Sigmoid colon (tissue), 6 donors: ENCODE measurements at regions not wholly inside any gene's neighbourhood (a gene's known extent, or its start where the extent isn't known, plus 50 kb on each side); places are given as distances from the start of the nearest gene placed in this dataset.

ENCODE experiments used
- DNase-seq: peaks from one replicate; pipeline ENCODE4 v3.0.0-alpha.2; 2019
- H3K27ac ChIP-seq, 4 donors: fragments of 200-600 bp; sonication (generic); one replicate each; pipeline ENCODE4 v1.5.1; 2016 to 2019; ENCODE audit warnings: mild to moderate bottlenecking in 1 of 4
- H3K27me3 ChIP-seq, 3 donors: fragments of 200-600 bp; sonication (generic); one replicate each; pipeline ENCODE4 v1.5.1; 2019; ENCODE audit warnings: mild to moderate bottlenecking in 1 of 3
- H3K36me3 ChIP-seq, 4 donors: fragments of 200-600 bp; sonication (generic); one replicate each; pipeline ENCODE4 v1.5.1; 2016 to 2019
- H3K4me1 ChIP-seq, 4 donors: fragments of 200-600 bp; sonication (generic); one replicate each; pipeline ENCODE4 v1.5.1; 2017 to 2019
- H3K4me3 ChIP-seq, 4 donors: fragments of 200-600 bp; sonication (generic); one replicate each; pipeline ENCODE4 v1.5.1; 2017 to 2019; ENCODE audit warnings: mild to moderate bottlenecking in 2 of 4, moderate library complexity in 1 of 4
- H3K9me3 ChIP-seq, 4 donors: fragments of 200-600 bp in 3 of 4; sonication (generic) in 3 of 4; one replicate each; pipeline versions ENCODE4 v1.5.1 to v1.6.1; 2013 to 2019
- EP300 ChIP-seq, 4 donors: sonication (generic); formaldehyde crosslinking; IDR thresholded peaks; one replicate each; pipeline ENCODE4 v1.6.1; 2017; ENCODE audit warnings: antibody characterized with exemption in 4 of 4
- POLR2A ChIP-seq, 2 donors: fragments of 450-650 bp; IDR thresholded peaks; one replicate each; pipeline ENCODE4 v1.6.1; 2016; ENCODE audit warnings: antibody characterized with exemption in 2 of 2, mild to moderate bottlenecking in 2 of 2, moderate library complexity in 2 of 2
- POLR2AphosphoS5 ChIP-seq, 4 donors: sonication (generic); formaldehyde crosslinking; IDR thresholded peaks; one replicate each; pipeline ENCODE4 v1.6.1; 2017; ENCODE audit warnings: antibody characterized with exemption in 4 of 4
- WGBS, 2 donors: extraction: QIAGEN DNeasy Blood & Tissue Kit; methylation state at CpG; one replicate each; pipeline ENCODE4 v1.1.7; 2013; 5-methylcytosine and 5-hydroxymethylcytosine counted together
- intact Hi-C: fragments of 100-400 bp; cut with DNase I; formaldehyde crosslinking; loops from one replicate; pipeline ENCODE4 v1.15.1; 2023
- TF ChIP-seq, protein P1 (sequence below), 4 experiments: fragments of 450-650 bp in 3 of 4; fragments of 200-600 bp in 1 of 4; IDR thresholded peaks; one replicate each; pipeline ENCODE4 v1.5.1; 2016 to 2019; ENCODE audit warnings: antibody characterized with exemption in 4 of 4, mild to moderate bottlenecking in 3 of 4, moderate library complexity in 2 of 4
- donor health status: healthy with polysubstance abuse.
- donor health status: healthy.

DNA sequence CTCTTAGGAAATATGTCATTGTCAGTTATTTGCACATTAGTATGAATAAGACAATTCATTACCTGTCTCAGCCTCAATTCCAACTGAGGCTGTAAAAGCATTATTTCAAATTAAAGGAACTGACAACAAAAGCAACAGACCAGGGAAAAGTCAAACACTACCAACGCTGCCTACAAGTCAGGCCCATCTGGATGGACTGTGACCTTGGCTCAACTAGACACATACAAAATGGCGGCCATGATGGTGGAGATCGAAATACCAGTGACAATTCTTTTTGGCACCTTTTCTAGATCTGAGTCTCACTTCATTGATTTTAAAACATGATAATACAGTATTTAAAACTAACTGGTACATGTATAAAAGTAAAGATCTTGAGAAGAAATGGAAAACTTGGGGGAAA lies 160.7 kb downstream of the DHX15 start:
- H3K27ac ChIP-seq, result no peak overlapping the region
- no peak overlapping the region for H3K4me3 ChIP-seq
- no peaks in the 10 kb centered on the region for H3K4me1 ChIP-seq
- no peaks in the 10 kb centered on the region for H3K36me3 ChIP-seq
- H3K9me3 ChIP-seq, result no peaks in the 10 kb centered on the region
- intact Hi-C loops, result no loop called here
- no peak for TF ChIP-seq POLR2A (IDR thresholded peaks at IDR 0.05)
- no peak for TF ChIP-seq EP300 (IDR thresholded peaks at IDR 0.05)
- no peak for TF ChIP-seq POLR2AphosphoS5 (IDR thresholded peaks at IDR 0.05)
- TF ChIP-seq, protein P1, sequence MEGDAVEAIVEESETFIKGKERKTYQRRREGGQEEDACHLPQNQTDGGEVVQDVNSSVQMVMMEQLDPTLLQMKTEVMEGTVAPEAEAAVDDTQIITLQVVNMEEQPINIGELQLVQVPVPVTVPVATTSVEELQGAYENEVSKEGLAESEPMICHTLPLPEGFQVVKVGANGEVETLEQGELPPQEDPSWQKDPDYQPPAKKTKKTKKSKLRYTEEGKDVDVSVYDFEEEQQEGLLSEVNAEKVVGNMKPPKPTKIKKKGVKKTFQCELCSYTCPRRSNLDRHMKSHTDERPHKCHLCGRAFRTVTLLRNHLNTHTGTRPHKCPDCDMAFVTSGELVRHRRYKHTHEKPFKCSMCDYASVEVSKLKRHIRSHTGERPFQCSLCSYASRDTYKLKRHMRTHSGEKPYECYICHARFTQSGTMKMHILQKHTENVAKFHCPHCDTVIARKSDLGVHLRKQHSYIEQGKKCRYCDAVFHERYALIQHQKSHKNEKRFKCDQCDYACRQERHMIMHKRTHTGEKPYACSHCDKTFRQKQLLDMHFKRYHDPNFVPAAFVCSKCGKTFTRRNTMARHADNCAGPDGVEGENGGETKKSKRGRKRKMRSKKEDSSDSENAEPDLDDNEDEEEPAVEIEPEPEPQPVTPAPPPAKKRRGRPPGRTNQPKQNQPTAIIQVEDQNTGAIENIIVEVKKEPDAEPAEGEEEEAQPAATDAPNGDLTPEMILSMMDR (IDR thresholded peaks at IDR 0.05), result no peak
- no peak for DNase-seq
- 97 to 98% methylated on average over 3 of the region's 3 CpGs for WGBS, 2 donors
- no peaks in the 10 kb centered on the region for H3K27me3 ChIP-seq

- Histone ChIP-seq H3K27me3 (no peaks in the 10 kb centered on the region), H3K36me3 (no peaks in the 10 kb centered on the region), H3K9me3 (no peaks in the 10 kb centered on the region), H3K4me3 (no peak overlapping the region), H3K27ac (no peak overlapping the region), H3K4me1 (no peaks in the 10 kb centered on the region)
- no peak for DNase-seq
- WGBS, 2 donors, result 94 to 97% methylated on average over 2 of the region's 2 CpGs
- TF ChIP-seq POLR2A (IDR thresholded peaks at IDR 0.05) (no peak), POLR2AphosphoS5 (IDR thresholded peaks at IDR 0.05) (no peak), EP300 (IDR thresholded peaks at IDR 0.05) (no peak)
- TF ChIP-seq, protein P1 (IDR thresholded peaks at IDR 0.05), result no peak
- intact Hi-C loops, result no loop called here
Measured at GRCh38 chr4:24422644-24423043, 161.7 kb downstream of the DHX15 start.

DNA sequence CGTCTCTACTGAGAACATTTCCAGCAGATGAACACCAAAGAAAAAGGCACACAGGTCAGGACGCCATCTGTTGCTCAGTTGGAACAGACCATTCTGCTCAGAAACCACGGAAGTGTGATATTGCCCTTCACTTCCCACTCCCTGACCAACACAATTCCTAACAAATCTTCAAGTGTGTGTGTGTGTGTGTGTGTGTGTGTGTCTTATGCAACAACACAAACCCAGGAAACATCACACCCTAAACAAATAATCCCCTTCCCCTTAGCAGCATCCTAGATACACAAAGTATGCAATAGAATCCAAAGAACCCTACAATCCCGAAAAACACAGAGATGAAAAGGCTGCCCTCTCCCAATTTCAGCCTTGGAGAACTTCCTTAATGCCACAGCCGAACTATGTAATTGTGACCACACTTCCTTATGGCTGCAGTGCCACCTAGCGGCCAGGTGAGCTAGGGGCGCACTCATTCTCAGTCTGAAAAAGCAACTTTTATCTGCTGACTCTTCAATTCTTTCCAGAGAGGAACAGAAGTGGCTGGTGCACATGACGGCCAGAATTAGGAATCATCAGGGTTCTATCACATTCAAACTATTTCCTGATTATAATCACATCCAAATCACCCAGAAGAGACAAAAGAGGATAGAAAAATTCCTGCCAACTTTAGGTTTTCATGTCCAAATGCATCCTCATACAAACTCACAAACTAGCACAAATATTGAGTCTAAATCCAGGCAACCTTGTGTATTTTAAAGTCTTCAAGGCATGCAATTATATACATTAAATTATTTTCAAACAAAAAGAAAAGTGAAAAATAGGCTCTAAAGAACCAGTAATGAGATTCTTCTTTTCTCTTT lies 164.9 kb downstream of the DHX15 start:
- Histone ChIP-seq H3K27me3 (no peaks in the 10 kb centered on the region), H3K9me3 (no peaks in the 10 kb centered on the region), H3K4me3 (no peak overlapping the region), H3K4me1 (no peaks in the 10 kb centered on the region), H3K27ac (no peak overlapping the region), H3K36me3 (no peaks in the 10 kb centered on the region)
- DNase-seq, result peak; percentile 77
- intact Hi-C loops, result loop anchor here (5.0 kb wide), 1 partner anchor 1282 kb away; no protein-coding TSS in a partner anchor
- no peak for TF ChIP-seq POLR2A (IDR thresholded peaks at IDR 0.05)
- no peak for TF ChIP-seq EP300 (IDR thresholded peaks at IDR 0.05)
- TF ChIP-seq POLR2AphosphoS5 (IDR thresholded peaks at IDR 0.05), result no peak
- TF ChIP-seq, protein P1 (IDR thresholded peaks at IDR 0.05), result peak; percentile 61 to 91 (median 85)
- 10 to 11% methylated on average over 8 of the region's 8 CpGs for WGBS, 2 donors

GRCh38 chr4:24417206-24417605 lies 167.1 kb downstream of the DHX15 start:
- TF ChIP-seq, protein P1 (IDR thresholded peaks at IDR 0.05), result no peak
- TF ChIP-seq POLR2A (IDR thresholded peaks at IDR 0.05) (no peak), POLR2AphosphoS5 (IDR thresholded peaks at IDR 0.05) (no peak), EP300 (IDR thresholded peaks at IDR 0.05) (no peak)
- Histone ChIP-seq H3K9me3 (no peaks in the 10 kb centered on the region), H3K36me3 (no peaks in the 10 kb centered on the region), H3K4me3 (no peak overlapping the region), H3K4me1 (no peaks in the 10 kb centered on the region), H3K27me3 (no peaks in the 10 kb centered on the region), H3K27ac (no peak overlapping the region)
- DNase-seq, result no peak
- intact Hi-C loops, result loop anchor here (5.0 kb wide), 1 partner anchor 1280 kb away; no protein-coding TSS in a partner anchor
